SK-N-SH treated with all-trans-retinoic acid at 6 μM for 48 hours (cell line): ENCODE measurements at regions not wholly inside any gene's neighbourhood (a gene's known extent, or its start where the extent isn't known, plus 50 kb on each side); places are given as distances from the start of the nearest gene placed in this dataset.

ENCODE experiments used
- GLIS3 ChIP-seq: fragments of 250-450 bp; sonication (Bioruptor Pico); IDR thresholded peaks from 2 replicates; pipeline ENCODE4 v1.5.0; 2020; ENCODE audit warnings: mild to moderate bottlenecking, moderate library complexity
- ZFP30 ChIP-seq: fragments of 450-650 bp; formaldehyde crosslinking; IDR thresholded peaks from 2 replicates; pipeline ENCODE4 v1.5.0; 2022; ENCODE audit warnings: mild to moderate bottlenecking, moderate library complexity
- TF ChIP-seq, protein P1 (sequence below): fragments of 250-450 bp; sonication (Bioruptor Pico); IDR thresholded peaks from 2 replicates; pipeline ENCODE4 v1.5.0; 2020; ENCODE audit warnings: mild to moderate bottlenecking, moderate library complexity
- TF ChIP-seq, protein P2 (sequence below): fragments of 250-450 bp; sonication (Bioruptor Pico); IDR thresholded peaks from 2 replicates; pipeline ENCODE4 v1.5.1; 2021; ENCODE audit warnings: mild to moderate bottlenecking, moderate library complexity

DNA sequence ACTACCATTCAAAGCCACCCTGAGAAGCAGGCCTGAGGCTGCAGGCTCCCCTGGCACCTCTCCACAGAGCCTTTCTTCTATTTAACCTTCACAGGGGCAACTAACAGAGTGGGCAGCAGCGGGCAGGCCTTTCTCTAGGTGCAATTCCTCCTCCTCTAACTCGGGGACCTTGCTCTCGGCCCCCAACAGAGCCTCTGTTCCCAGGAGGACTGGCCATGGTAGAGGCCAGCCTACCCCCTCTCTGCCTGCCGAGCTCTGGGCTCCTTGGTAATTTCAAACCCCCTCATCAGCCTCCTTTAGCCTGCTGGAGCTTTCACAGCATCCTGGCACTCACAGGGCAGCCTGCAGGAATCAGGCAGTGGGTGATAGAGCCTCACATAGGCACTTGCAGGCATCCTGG lies 920.8 kb upstream of the ZNF722 start:
- TF ChIP-seq, protein P1, sequence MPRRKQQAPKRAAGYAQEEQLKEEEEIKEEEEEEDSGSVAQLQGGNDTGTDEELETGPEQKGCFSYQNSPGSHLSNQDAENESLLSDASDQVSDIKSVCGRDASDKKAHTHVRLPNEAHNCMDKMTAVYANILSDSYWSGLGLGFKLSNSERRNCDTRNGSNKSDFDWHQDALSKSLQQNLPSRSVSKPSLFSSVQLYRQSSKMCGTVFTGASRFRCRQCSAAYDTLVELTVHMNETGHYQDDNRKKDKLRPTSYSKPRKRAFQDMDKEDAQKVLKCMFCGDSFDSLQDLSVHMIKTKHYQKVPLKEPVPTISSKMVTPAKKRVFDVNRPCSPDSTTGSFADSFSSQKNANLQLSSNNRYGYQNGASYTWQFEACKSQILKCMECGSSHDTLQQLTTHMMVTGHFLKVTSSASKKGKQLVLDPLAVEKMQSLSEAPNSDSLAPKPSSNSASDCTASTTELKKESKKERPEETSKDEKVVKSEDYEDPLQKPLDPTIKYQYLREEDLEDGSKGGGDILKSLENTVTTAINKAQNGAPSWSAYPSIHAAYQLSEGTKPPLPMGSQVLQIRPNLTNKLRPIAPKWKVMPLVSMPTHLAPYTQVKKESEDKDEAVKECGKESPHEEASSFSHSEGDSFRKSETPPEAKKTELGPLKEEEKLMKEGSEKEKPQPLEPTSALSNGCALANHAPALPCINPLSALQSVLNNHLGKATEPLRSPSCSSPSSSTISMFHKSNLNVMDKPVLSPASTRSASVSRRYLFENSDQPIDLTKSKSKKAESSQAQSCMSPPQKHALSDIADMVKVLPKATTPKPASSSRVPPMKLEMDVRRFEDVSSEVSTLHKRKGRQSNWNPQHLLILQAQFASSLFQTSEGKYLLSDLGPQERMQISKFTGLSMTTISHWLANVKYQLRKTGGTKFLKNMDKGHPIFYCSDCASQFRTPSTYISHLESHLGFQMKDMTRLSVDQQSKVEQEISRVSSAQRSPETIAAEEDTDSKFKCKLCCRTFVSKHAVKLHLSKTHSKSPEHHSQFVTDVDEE (CRISPR knock-in tag): no peak
- no peak for TF ChIP-seq ZFP30 (CRISPR knock-in tag)
- TF ChIP-seq GLIS3 (CRISPR knock-in tag): no peak
- TF ChIP-seq, protein P2, sequence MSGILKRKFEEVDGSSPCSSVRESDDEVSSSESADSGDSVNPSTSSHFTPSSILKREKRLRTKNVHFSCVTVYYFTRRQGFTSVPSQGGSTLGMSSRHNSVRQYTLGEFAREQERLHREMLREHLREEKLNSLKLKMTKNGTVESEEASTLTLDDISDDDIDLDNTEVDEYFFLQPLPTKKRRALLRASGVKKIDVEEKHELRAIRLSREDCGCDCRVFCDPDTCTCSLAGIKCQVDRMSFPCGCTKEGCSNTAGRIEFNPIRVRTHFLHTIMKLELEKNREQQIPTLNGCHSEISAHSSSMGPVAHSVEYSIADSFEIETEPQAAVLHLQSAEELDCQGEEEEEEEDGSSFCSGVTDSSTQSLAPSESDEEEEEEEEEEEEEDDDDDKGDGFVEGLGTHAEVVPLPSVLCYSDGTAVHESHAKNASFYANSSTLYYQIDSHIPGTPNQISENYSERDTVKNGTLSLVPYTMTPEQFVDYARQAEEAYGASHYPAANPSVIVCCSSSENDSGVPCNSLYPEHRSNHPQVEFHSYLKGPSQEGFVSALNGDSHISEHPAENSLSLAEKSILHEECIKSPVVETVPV (CRISPR knock-in tag): no peak
